PFSK-1 (cell line): ENCODE measurements at regions not wholly inside any gene's neighbourhood (a gene's known extent, or its start where the extent isn't known, plus 50 kb on each side); places are given as distances from the start of the nearest gene placed in this dataset.

Experiments used
- FOXP2 ChIP-seq: optimal IDR thresholded peaks from 2 replicates; pipeline ENCODE3; 2011; ENCODE audit warnings: borderline replicate concordance, control low read depth, inconsistent platforms; ENCODE audit not compliant: insufficient read depth; ENCODE audit errors: extremely low read length, extremely low read depth
- POLR2AphosphoS5 ChIP-seq: IDR thresholded peaks from 2 replicates; pipeline ENCODE4 v1.6.1; 2012; ENCODE audit warnings: low read depth, mild to moderate bottlenecking, control low read depth, low read length, moderate library complexity
- SIN3A ChIP-seq: IDR thresholded peaks from 2 replicates; pipeline ENCODE4 v1.6.1; 2012; ENCODE audit warnings: mild to moderate bottlenecking, low read length, moderate library complexity, borderline replicate concordance; ENCODE audit not compliant: insufficient read depth
- TAF1 ChIP-seq: IDR thresholded peaks from 2 replicates; pipeline ENCODE4 v1.6.1; 2012; ENCODE audit warnings: low read length, control low read depth, borderline replicate concordance; ENCODE audit not compliant: insufficient read depth
- TF ChIP-seq, protein P1 (sequence below), 2 experiments: IDR thresholded peaks; 2 replicates each; pipeline versions ENCODE4 v1.6.1 to v1.8.0; 2011 to 2012; ENCODE audit warnings: low read depth in 2 of 2, low read length in 2 of 2, control low read depth in 1 of 2, inconsistent platforms in 1 of 2, mild to moderate bottlenecking in 1 of 2, moderate library complexity in 1 of 2; ENCODE audit not compliant: insufficient read depth in 1 of 2

DNA sequence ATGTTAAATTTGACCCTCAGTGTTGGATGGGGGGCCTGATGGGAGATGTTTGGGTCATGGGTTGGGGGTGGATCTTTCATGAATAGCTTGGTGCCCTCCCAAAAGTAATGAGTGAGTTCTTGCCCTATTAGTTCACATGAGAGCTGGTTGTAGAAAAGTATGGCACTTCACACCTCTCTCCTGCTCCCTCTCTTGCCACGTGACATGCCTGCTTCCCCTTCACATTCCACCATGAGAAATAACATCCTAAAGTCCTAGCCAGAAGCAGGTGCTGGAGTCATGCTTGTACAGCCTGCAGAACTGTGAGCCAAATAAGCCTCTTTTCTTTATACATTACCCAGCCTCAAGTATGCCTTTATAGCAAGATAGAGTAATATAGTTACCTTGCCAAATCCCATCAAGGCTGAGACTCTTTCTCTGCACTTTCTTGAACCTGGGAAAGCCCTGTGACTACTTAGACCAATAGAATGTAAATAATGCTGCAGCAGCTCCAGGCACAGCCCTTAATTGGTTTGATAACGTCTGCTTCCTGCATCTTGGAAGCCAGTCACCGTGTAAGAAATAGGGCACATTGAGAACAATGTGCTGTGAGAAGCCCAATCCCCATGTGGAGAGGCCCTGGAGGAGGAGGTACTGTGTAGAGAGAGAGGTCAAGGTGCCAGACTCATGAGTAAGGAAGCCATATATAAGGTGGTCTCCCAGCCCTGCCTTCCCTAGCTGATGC, 88.0 kb upstream of the NAMPT start:
- TF ChIP-seq, protein P1, sequence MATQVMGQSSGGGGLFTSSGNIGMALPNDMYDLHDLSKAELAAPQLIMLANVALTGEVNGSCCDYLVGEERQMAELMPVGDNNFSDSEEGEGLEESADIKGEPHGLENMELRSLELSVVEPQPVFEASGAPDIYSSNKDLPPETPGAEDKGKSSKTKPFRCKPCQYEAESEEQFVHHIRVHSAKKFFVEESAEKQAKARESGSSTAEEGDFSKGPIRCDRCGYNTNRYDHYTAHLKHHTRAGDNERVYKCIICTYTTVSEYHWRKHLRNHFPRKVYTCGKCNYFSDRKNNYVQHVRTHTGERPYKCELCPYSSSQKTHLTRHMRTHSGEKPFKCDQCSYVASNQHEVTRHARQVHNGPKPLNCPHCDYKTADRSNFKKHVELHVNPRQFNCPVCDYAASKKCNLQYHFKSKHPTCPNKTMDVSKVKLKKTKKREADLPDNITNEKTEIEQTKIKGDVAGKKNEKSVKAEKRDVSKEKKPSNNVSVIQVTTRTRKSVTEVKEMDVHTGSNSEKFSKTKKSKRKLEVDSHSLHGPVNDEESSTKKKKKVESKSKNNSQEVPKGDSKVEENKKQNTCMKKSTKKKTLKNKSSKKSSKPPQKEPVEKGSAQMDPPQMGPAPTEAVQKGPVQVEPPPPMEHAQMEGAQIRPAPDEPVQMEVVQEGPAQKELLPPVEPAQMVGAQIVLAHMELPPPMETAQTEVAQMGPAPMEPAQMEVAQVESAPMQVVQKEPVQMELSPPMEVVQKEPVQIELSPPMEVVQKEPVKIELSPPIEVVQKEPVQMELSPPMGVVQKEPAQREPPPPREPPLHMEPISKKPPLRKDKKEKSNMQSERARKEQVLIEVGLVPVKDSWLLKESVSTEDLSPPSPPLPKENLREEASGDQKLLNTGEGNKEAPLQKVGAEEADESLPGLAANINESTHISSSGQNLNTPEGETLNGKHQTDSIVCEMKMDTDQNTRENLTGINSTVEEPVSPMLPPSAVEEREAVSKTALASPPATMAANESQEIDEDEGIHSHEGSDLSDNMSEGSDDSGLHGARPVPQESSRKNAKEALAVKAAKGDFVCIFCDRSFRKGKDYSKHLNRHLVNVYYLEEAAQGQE (IDR thresholded peaks at IDR 0.05; ENCODE audit: insufficient read depth in 1 of 2, low read depth in 2 of 2, low read length in 2 of 2), result no peak
- no peak for TF ChIP-seq TAF1
- TF ChIP-seq SIN3A, result no peak
- TF ChIP-seq POLR2AphosphoS5, result no peak
- no peak for TF ChIP-seq FOXP2
